HCT116 (cell line): ENCODE measurements at regions not wholly inside any gene's neighbourhood (a gene's known extent, or its start where the extent isn't known, plus 50 kb on each side); places are given as distances from the start of the nearest gene placed in this dataset.

Experiments
- ATAC-seq: fragments of 200-7000 bp; cut with Tn5 transposase; 2 replicates; pipeline ENCODE4 v1.9.1; 2020; ENCODE audit warnings: mild to moderate bottlenecking, moderate library complexity
- BruUV-seq: library from RNA; stranded (reverse); fragments of 400-500 nt; replicated peaks from 2 replicates; lab custom pipeline; 2021; lab: Mats Ljungman, UMichigan
- CTCF ChIA-PET: fragments of 300-600 bp; sonication (Branson Sonifier 250); formaldehyde crosslinking; loops from one replicate; lab custom pipeline; 2021; ENCODE audit warnings: antibody characterized with exemption; lab: Charles Lee
- POLR2A ChIA-PET: fragments of 300-600, 350-600 bp; sonication (Branson Sonifier 250); formaldehyde crosslinking; loops from one replicate; lab custom pipeline; 2021; ENCODE audit warnings: antibody characterized with exemption; lab: Charles Lee
- RAD21 ChIA-PET, 2 experiments: fragments of 300-600 bp; sonication (Branson Sonifier 250); formaldehyde crosslinking; loops; one replicate each; lab custom pipeline; 2023; ENCODE audit warnings: low total read pairs in 2 of 2; ENCODE audit not compliant: uncharacterized antibody in 2 of 2, unreplicated experiment in 2 of 2, low non-redundant PET in 1 of 2; lab: Charles Lee
- DNase-seq: peaks from one replicate; pipeline ENCODE4 v3.0.0-alpha.2; 2010; ENCODE audit warnings: low read depth, low spot score
- H2AFZ ChIP-seq: fragments of 200-600 bp; shearing (Covaris generic), sonication (generic); 2 replicates; pipeline ENCODE4 v1.6.1; 2017; ENCODE audit warnings: low read depth, mixed run types, mixed read lengths, antibody characterized with exemption, low read length; ENCODE audit not compliant: poor library complexity, severe bottlenecking
- H3K27ac ChIP-seq: 2 replicates; pipeline ENCODE4 v1.5.1; 2012; ENCODE audit warnings: low read depth, low read length
- H3K27me3 ChIP-seq: fragments of 200-600 bp; sonication (generic); 2 replicates; pipeline ENCODE4 v1.6.1; 2016; ENCODE audit warnings: mixed run types, low read length, mixed read lengths; ENCODE audit not compliant: insufficient read depth
- H3K36me3 ChIP-seq, 2 experiments: fragments of 200-500 bp in 1 of 2; fragments of 200-600 bp in 1 of 2; sonication (Bioruptor generic) in 1 of 2; sonication (generic) in 1 of 2; 2 replicates each; pipeline versions ENCODE4 v1.5.1 to v1.6.1; 2014 to 2016; ENCODE audit warnings: low read length in 2 of 2, inconsistent platforms in 1 of 2, mixed read lengths in 1 of 2, mixed run types in 1 of 2; ENCODE audit not compliant: insufficient read depth in 2 of 2, control insufficient read depth in 1 of 2
- H3K4me1 ChIP-seq, 2 experiments: fragments of 200-600 bp in 1 of 2; sonication (generic) in 1 of 2; 2 replicates each; pipeline versions ENCODE4 v1.5.1 to v1.6.1; 2012 to 2017; ENCODE audit warnings: low read length in 2 of 2, inconsistent platforms in 1 of 2, mild to moderate bottlenecking in 1 of 2, mixed read lengths in 1 of 2, mixed run types in 1 of 2, moderate library complexity in 1 of 2; ENCODE audit not compliant: insufficient read depth in 2 of 2, control insufficient read depth in 1 of 2
- H3K4me2 ChIP-seq: fragments of 200-600 bp; sonication (generic); 2 replicates; pipeline ENCODE4 v1.6.1; 2017; ENCODE audit warnings: mixed run types, low read length, mixed read lengths
- H3K4me3 ChIP-seq, 2 experiments: fragments of 200-600 bp in 1 of 2; sonication (generic) in 1 of 2; replicated peaks in 1 of 2; 2 replicates each; pipeline ENCODE4 v1.5.1; 2011 to 2016; ENCODE audit warnings: low read length in 2 of 2, control low read depth in 1 of 2, low read depth in 1 of 2, mild to moderate bottlenecking in 1 of 2, mixed read lengths in 1 of 2, mixed run types in 1 of 2
- H3K79me2 ChIP-seq: fragments of 200-600 bp; sonication (generic); 2 replicates; pipeline ENCODE4 v1.6.1; 2017; ENCODE audit warnings: mild to moderate bottlenecking, mixed run types, low read length, moderate library complexity, mixed read lengths; ENCODE audit not compliant: insufficient read depth
- H3K9ac ChIP-seq: fragments of 200-600 bp; sonication (generic); 2 replicates; pipeline ENCODE4 v1.6.1; 2016; ENCODE audit warnings: low read length, mixed read lengths
- H3K9me2 ChIP-seq: fragments of 200-600 bp; sonication (generic), shearing (Covaris generic); 2 replicates; pipeline ENCODE4 v1.6.1; 2017; ENCODE audit warnings: mixed run types, mild to moderate bottlenecking, moderate library complexity; ENCODE audit not compliant: insufficient read depth
- H3K9me3 ChIP-seq, 2 experiments: fragments of 200-500 bp in 1 of 2; fragments of 200-600 bp in 1 of 2; sonication (Bioruptor generic) in 1 of 2; sonication (generic) in 1 of 2; 2 replicates each; pipeline ENCODE4 v1.6.1; 2014 to 2017; ENCODE audit warnings: low read length in 2 of 2, mixed read lengths in 2 of 2, inconsistent platforms in 1 of 2, low read depth in 1 of 2, mild to moderate bottlenecking in 1 of 2, mixed run types in 1 of 2, moderate library complexity in 1 of 2; ENCODE audit not compliant: control insufficient read depth in 1 of 2, insufficient read depth in 1 of 2
- H4K20me1 ChIP-seq: fragments of 200-600 bp; sonication (generic), shearing (Covaris generic); 2 replicates; pipeline ENCODE4 v1.6.1; 2017; ENCODE audit warnings: mixed run types, mild to moderate bottlenecking, moderate library complexity; ENCODE audit not compliant: insufficient read depth
- CEBPB ChIP-seq: IDR thresholded peaks from 2 replicates; pipeline ENCODE4 v1.6.1; 2012; ENCODE audit warnings: low read depth
- EGR1 ChIP-seq: IDR thresholded peaks from 2 replicates; pipeline ENCODE4 v1.6.1; 2012; ENCODE audit warnings: low read depth
- ELF1 ChIP-seq: IDR thresholded peaks from 2 replicates; pipeline ENCODE4 v1.6.1; 2012; ENCODE audit warnings: low read depth, borderline replicate concordance
- POLR2A ChIP-seq: IDR thresholded peaks from 2 replicates; pipeline ENCODE4 v1.7.0; 2011; ENCODE audit warnings: borderline replicate concordance; ENCODE audit not compliant: insufficient read depth, insufficient read length; ENCODE audit errors: extremely low read depth
- RAD21 ChIP-seq: IDR thresholded peaks from 2 replicates; pipeline ENCODE4 v1.6.1; 2012; ENCODE audit warnings: low read depth, mild to moderate bottlenecking
- SIN3A ChIP-seq: IDR thresholded peaks from 2 replicates; pipeline ENCODE4 v1.6.1; 2012; ENCODE audit warnings: low read depth
- ZFX ChIP-seq: fragments of 450-650 bp; IDR thresholded peaks from 2 replicates; pipeline ENCODE4 v1.6.1; 2017
- ZNF274 ChIP-seq: fragments of 200-500 bp; sonication (Bioruptor generic); IDR thresholded peaks from 2 replicates; pipeline ENCODE4 v1.6.1; 2014; ENCODE audit warnings: mild to moderate bottlenecking, low read depth, low read length, inconsistent platforms
- intact Hi-C: fragments of 100-400 bp; cut with micrococcal nuclease; formaldehyde crosslinking; loops from 2 replicates; pipeline ENCODE4 v1.10.0; 2022
- TF ChIP-seq, protein P1 (sequence below): IDR thresholded peaks from 2 replicates; pipeline ENCODE4 v1.6.1; 2012

DNA sequence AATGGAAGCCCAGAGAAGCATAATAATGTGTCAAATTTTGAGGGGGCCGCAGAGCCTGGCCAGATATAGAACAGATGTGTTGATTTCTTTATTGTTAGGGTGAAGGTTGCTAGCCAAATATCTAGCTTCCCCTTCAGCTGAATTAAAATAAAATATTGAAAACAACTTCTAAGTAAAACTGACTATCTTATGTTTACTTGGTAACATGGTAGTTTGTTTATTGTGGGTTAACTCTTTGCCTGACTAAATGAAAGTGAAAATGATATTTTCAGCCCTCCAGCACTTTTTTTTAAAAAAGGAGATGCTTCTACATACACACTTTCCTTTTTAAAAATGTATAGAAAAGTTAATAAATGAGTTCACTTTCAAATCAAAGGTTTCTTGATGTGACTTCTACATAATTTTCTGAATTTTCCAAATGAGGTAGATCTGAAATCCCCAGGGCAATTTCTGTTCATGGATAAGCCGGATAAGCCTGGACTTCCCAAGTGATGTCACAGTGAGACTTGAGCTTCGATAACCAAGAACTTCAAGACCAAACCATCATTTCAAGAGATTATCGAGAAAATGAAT is 172.1 kb upstream of the OLIG3 start:
- ChIA-PET POLR2A (no interaction called here), CTCF (no interaction called here), RAD21 (no interaction called here)
- DNase-seq (no peak), ATAC-seq (no peak)
- intact Hi-C loops = loop anchor here (1.0 kb wide), 1 partner anchor 10 kb away; no protein-coding TSS in a partner anchor
- no peaks in the 10 kb centered on the region for H3K9me3 ChIP-seq
- no peak overlapping the region for H2AFZ ChIP-seq
- H3K4me1 ChIP-seq = no peaks in the 10 kb centered on the region
- H3K36me3 ChIP-seq = no peaks in the 10 kb centered on the region
- H3K4me3 ChIP-seq = no peak overlapping the region
- BruUV-seq = no TSS peak
- H3K27ac ChIP-seq = no peak overlapping the region
- no peak for TF ChIP-seq SIN3A
- no peak for TF ChIP-seq EGR1
- no peak for TF ChIP-seq ZNF274
- no peak overlapping the region for H3K9ac ChIP-seq
- H3K9me2 ChIP-seq = no peaks in the 10 kb centered on the region
- no peak overlapping the region for H3K4me2 ChIP-seq
- H4K20me1 ChIP-seq = no peaks in the 10 kb centered on the region
- H3K79me2 ChIP-seq = no peaks in the 10 kb centered on the region
- no peaks in the 10 kb centered on the region for H3K27me3 ChIP-seq

DNA sequence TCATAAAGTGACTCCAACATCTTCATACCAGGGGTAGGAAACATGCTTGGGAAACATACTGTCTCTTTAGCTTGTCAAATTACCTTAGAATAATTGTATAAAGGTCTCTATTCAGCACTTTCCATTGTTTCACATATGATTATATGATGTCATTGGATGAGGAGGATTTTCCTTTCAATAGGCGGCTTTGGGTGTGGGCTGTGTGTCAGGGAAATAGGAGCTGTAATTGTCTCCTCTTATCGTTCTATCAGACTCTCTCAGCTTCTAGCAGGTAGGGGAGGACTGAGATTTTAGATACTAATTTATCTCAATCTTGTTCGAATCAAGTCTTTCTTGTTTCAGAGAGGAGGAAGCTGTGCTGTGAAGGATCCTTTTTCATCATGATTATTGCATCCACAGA is 179.4 kb upstream of the OLIG3 start:
- Histone ChIP-seq H4K20me1 (no peaks in the 10 kb centered on the region), H2AFZ (no peak overlapping the region), H3K27ac (no peak overlapping the region), H3K4me3 (no peak overlapping the region), H3K36me3 (no peaks in the 10 kb centered on the region), H3K4me1 (no peaks in the 10 kb centered on the region), H3K9me2 (no peaks in the 10 kb centered on the region), H3K27me3 (no peaks in the 10 kb centered on the region), H3K79me2 (no peaks in the 10 kb centered on the region), H3K9me3 (no peaks in the 10 kb centered on the region), H3K9ac (no peak overlapping the region), H3K4me2 (no peak overlapping the region)
- intact Hi-C loops = no loop called here
- no TSS peak for BruUV-seq
- ChIA-PET RAD21 (no interaction called here), CTCF (no interaction called here), POLR2A (no interaction called here)
- no peak for ATAC-seq
- no peak for DNase-seq
- TF ChIP-seq, protein P1, sequence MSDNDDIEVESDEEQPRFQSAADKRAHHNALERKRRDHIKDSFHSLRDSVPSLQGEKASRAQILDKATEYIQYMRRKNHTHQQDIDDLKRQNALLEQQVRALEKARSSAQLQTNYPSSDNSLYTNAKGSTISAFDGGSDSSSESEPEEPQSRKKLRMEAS = no peak
- no peak for TF ChIP-seq ELF1
- no peak for TF ChIP-seq POLR2A
- TF ChIP-seq RAD21 = no peak
- TF ChIP-seq CEBPB = no peak
- TF ChIP-seq ZFX = no peak
- TF ChIP-seq ZNF274 = no peak
